ENCODE measurements at regions not wholly inside any gene's neighbourhood (a gene's known extent, or its start where the extent isn't known, plus 50 kb on each side); places are given as distances from the start of the nearest gene placed in this dataset.

DNA sequence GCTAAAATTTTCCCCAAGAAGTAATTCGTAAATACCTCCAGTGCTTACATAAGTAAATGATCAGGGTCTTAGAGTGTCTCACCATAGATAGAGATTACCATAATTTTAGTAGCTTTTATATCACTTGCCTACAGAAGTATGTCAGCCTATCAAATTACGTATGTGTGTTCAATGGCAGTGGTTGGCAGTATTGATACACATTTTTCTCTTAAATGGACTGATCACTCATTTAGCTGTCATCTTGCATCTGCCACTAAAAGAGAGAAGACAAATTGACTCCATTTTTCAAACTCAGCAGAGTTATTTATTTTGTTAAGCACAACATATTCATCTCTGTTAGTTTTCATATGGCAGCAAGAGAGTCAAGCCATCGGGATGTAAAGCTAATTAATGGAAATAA lies 413.1 kb upstream of the CLEC14A start:
- TF ChIP-seq, protein P1, sequence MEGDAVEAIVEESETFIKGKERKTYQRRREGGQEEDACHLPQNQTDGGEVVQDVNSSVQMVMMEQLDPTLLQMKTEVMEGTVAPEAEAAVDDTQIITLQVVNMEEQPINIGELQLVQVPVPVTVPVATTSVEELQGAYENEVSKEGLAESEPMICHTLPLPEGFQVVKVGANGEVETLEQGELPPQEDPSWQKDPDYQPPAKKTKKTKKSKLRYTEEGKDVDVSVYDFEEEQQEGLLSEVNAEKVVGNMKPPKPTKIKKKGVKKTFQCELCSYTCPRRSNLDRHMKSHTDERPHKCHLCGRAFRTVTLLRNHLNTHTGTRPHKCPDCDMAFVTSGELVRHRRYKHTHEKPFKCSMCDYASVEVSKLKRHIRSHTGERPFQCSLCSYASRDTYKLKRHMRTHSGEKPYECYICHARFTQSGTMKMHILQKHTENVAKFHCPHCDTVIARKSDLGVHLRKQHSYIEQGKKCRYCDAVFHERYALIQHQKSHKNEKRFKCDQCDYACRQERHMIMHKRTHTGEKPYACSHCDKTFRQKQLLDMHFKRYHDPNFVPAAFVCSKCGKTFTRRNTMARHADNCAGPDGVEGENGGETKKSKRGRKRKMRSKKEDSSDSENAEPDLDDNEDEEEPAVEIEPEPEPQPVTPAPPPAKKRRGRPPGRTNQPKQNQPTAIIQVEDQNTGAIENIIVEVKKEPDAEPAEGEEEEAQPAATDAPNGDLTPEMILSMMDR (conservative IDR thresholded peaks at IDR 0.05; ENCODE audit: low read depth, low read length): no peak
- TF ChIP-seq, protein P2, sequence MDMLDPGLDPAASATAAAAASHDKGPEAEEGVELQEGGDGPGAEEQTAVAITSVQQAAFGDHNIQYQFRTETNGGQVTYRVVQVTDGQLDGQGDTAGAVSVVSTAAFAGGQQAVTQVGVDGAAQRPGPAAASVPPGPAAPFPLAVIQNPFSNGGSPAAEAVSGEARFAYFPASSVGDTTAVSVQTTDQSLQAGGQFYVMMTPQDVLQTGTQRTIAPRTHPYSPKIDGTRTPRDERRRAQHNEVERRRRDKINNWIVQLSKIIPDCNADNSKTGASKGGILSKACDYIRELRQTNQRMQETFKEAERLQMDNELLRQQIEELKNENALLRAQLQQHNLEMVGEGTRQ (IDR thresholded peaks at IDR 0.05; ENCODE audit: low read depth, low read length): no peak
- TF ChIP-seq RAD21 (IDR thresholded peaks at IDR 0.05; ENCODE audit: low read length) (no peak), SMC3 (IDR thresholded peaks at IDR 0.05; ENCODE audit: low read depth, low read length) (no peak), RFX5 (IDR thresholded peaks at IDR 0.05; ENCODE audit: low read depth, low read length) (no peak), POLR2A (IDR thresholded peaks at IDR 0.05; ENCODE audit: low read depth, low read length) (no peak), MXI1 (IDR thresholded peaks at IDR 0.05; ENCODE audit: borderline replicate concordance, low read depth, low read length) (no peak)
